GM12872 (cell line): ENCODE measurements at regions not wholly inside any gene's neighbourhood (a gene's known extent, or its start where the extent isn't known, plus 50 kb on each side); places are given as distances from the start of the nearest gene placed in this dataset.

Experiments
- CTCF ChIP-seq: IDR thresholded peaks from 3 replicates; pipeline ENCODE4 v1.5.1; 2011; ENCODE audit warnings: low read depth, mild to moderate bottlenecking, low read length, moderate library complexity; ENCODE audit not compliant: insufficient read depth

GRCh38 chr2:199148076-199148845 lies 309.5 kb downstream of the SATB2 start:
- no peak for TF ChIP-seq CTCF

GRCh38 chr2:199147216-199147615 lies 310.5 kb downstream of the SATB2 start:
- no peak for TF ChIP-seq CTCF

- TF ChIP-seq CTCF, result no peak
These were observed 313.2 kb downstream of the SATB2 start for GRCh38 chr2:199144546-199144945.

GRCh38 chr2:199144036-199144435 lies 313.7 kb downstream of the SATB2 start:
- TF ChIP-seq CTCF, result no peak

- no peak for TF ChIP-seq CTCF
These were observed 321.1 kb downstream of the SATB2 start for GRCh38 chr2:199136681-199137080.

GRCh38 chr2:199136242-199136641 lies 321.5 kb downstream of the SATB2 start:
- no peak for TF ChIP-seq CTCF

GRCh38 chr2:199131876-199132275 lies 325.9 kb downstream of the SATB2 start:
- no peak for TF ChIP-seq CTCF
